GM21529 (cell line): ENCODE measurements at regions not wholly inside any gene's neighbourhood (a gene's known extent, or its start where the extent isn't known, plus 50 kb on each side); places are given as distances from the start of the nearest gene placed in this dataset.
A peak's percentile ranks its signal among the peaks of the same experiment; 100 is the strongest.

Experiments used
- ATAC-seq: cut with Tn5 transposase; IDR thresholded peaks from one replicate; pipeline ENCODE4 v1.9.1; 2021; ENCODE audit not compliant: unreplicated experiment

- no peak for ATAC-seq
Measured at GRCh38 chr7:156234192-156234591, 406.4 kb upstream of the RNF32 start.

GRCh38 chr7:156232931-156233705 lies 407.5 kb upstream of the RNF32 start:
- no peak for ATAC-seq

GRCh38 chr7:156230576-156230975 lies 410.0 kb upstream of the RNF32 start:
- no peak for ATAC-seq

GRCh38 chr7:156224833-156225225 lies 412.6 kb upstream of the SHH start:
- ATAC-seq: no peak

- no peak for ATAC-seq
Measured at GRCh38 chr7:156223935-156224832, 411.9 kb upstream of the SHH start.

- no peak for ATAC-seq
Measured at GRCh38 chr7:156222611-156223010, 410.3 kb upstream of the SHH start.

GRCh38 chr7:156222151-156222550 lies 409.9 kb upstream of the SHH start:
- ATAC-seq: no peak

- no peak for ATAC-seq
Measured at GRCh38 chr7:156220701-156221100, 408.4 kb upstream of the SHH start.

- no peak for ATAC-seq
Measured at GRCh38 chr7:156220078-156220605, 407.9 kb upstream of the SHH start.

- ATAC-seq: no peak
Measured at GRCh38 chr7:156219307-156220077, 407.2 kb upstream of the SHH start.

- ATAC-seq: no peak
Measured at GRCh38 chr7:156218544-156219306, 406.5 kb upstream of the SHH start.

- ATAC-seq: no peak
Measured at GRCh38 chr7:156217803-156218202, 405.5 kb upstream of the SHH start.

GRCh38 chr7:156209087-156209486 lies 396.8 kb upstream of the SHH start:
- ATAC-seq: no peak

GRCh38 chr7:156207306-156207705 lies 395.0 kb upstream of the SHH start:
- no peak for ATAC-seq

GRCh38 chr7:156206174-156206573 lies 393.9 kb upstream of the SHH start:
- ATAC-seq: no peak

GRCh38 chr7:156204820-156205219 lies 392.6 kb upstream of the SHH start:
- no peak for ATAC-seq

GRCh38 chr7:156203923-156204322 lies 391.7 kb upstream of the SHH start:
- no peak for ATAC-seq

GRCh38 chr7:156198277-156198676 lies 386.0 kb upstream of the SHH start:
- ATAC-seq: no peak

GRCh38 chr7:156196649-156197048 lies 384.4 kb upstream of the SHH start:
- ATAC-seq: peak; percentile 44

- ATAC-seq: no peak
Measured at GRCh38 chr7:156195276-156195675, 383.0 kb upstream of the SHH start.
